ENCODE measurements at regions not wholly inside any gene's neighbourhood (a gene's known extent, or its start where the extent isn't known, plus 50 kb on each side); places are given as distances from the start of the nearest gene placed in this dataset.

DNA sequence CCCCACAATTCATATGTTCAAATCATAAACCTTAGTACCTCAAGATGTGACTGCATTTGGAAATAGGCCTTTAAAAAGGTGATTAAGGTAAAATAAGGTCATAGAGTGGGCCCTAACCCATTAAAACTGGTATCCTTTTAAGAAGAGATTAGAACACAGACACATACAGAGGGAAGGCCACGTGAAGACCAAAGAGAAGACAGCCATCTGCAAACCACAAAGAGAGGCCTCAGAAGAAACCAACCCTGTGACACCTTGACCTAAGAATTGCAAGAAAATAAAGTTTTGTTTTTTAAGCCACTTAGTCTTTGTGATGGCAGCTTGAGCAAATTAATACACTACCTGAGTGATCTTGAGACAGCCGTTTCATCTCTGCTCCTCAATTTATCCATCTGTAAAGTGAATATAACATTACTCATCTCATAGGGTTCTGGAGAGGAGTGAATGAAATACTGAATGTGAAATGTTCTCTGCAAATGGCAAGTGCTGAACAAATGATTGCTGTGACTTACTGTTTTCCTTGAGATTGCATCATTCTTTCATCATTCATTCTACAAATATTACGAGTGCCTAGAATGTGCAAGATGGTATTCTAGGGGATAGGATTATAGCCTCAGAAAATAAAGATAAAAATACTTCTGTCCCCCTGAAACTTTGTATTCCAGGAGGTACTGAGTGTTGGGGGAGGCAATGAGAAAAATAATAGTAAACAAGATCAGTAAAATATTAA is 222.0 kb upstream of the CDH13 start:
- no peak for DNase-seq

GRCh38 chr16:82402665-82403218 is 224.0 kb upstream of the CDH13 start:
- DNase-seq = no peak

GRCh38 chr16:82400046-82400445 is 226.7 kb upstream of the CDH13 start:
- no peak for DNase-seq

DNA sequence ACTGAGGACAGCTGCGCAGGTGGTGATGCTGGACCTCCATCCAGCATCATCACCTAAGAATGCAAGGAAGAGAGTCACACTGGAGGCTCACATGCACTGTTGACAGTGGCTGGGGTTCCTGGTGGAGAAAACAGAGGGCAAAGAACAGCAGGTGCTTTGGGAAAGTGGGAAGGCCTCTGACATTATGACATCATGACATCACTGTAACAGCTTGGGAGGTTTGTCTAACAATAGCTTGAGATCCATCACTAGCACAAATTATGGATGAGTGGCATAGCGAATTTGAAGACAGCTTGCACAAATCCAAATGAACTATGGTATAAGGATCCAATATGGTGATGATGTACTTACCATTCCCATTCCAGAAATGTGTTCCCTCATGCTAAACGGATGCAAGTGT is 226.5 kb upstream of the MPHOSPH6 start:
- DNase-seq = no peak

DNA sequence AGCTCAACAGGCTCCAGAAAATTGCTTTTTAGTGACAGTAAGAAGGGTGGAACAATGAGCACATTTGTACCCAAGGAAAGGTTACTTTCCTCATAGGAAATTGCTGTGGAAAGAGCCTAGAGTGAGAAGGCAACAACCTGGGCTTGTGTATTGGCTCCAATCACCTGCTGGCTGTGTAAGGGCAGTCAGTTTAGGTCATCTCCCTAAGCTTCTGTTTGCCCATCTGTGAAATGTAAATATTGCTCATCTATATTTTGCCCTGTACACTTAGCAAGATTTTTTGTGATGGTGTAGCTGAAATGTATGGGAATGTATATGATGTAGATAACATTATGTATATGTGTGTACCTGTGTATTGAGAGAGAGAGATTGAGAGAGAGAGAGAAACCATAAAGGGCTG is 225.2 kb upstream of the MPHOSPH6 start:
- no peak for DNase-seq

DNA sequence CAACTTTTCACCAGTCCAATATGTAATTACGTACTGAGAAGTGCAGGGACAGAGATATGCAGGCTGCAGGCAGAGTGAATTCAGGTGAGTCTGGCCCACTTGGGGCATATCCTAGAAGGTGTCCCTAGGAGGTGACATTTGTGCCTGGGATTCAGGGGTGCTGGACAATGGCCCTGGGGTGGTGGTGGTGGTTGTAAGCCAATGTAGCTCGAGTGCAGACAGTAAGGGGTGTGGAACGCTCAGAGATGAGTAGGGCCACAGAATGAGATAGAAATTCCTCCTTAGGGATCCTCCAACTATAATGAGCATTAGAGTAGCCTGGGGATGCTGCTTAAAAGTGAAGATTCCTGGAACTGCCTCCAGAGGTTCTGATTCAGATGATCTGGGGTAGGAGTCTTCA is 221.7 kb upstream of the MPHOSPH6 start:
- DNase-seq = no peak

DNA sequence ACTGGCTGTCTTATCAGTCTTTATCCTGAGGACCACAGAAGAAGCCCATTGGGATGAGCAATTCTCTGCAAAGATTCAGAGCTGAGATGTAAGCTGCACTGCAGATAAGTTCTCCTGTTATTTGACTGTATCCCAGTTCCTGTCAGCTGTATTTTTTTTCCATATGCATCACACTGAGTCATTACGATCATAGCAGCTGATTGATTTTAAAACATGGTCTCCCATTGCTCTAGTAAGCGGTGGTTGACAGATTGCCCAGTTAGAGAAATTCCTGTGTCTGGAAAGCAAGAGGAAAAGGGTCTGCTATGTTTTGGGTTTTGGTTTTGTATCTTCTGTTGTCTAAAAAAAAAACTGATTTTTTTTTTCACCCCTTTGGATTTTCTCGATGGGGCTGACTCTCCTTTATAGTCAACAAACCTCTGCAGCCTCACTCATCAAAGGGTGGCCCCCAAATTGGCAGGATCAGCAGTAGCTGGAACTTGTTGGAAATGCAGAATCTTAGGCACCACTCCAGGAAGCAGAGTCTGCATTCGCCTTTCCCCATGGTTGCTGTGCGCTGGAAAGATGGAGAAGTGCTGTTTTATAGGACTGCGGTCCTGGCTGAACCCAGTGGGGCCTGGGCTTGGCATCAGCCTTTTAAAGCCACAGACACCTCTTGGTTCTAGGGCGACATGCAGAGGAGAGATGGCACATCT is 220.1 kb upstream of the MPHOSPH6 start:
- no peak for DNase-seq

- no peak for DNase-seq
Observed at GRCh38 chr16:82386761-82387160, 216.7 kb upstream of the MPHOSPH6 start.

DNA sequence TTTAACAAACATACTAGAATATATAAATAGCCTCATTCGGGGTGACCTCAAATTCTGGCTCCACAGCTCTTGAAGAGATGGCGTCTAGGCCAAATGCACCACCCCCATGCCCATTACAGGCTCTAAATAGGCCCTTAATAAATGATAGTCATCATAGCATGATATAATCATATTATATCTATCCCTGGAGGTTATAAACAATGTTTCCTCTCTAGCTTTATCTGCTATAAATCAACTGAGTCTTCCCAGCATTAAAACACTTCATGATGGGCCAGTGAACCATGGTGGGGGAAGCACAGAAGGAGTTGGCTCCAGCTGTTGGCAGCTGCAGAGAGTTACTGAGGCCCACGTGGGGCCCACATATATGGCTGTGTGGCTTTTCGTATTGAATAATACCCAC is 214.9 kb upstream of the MPHOSPH6 start:
- DNase-seq = no peak

- no peak for DNase-seq
Observed at GRCh38 chr16:82384017-82384416, 214.0 kb upstream of the MPHOSPH6 start.

DNA sequence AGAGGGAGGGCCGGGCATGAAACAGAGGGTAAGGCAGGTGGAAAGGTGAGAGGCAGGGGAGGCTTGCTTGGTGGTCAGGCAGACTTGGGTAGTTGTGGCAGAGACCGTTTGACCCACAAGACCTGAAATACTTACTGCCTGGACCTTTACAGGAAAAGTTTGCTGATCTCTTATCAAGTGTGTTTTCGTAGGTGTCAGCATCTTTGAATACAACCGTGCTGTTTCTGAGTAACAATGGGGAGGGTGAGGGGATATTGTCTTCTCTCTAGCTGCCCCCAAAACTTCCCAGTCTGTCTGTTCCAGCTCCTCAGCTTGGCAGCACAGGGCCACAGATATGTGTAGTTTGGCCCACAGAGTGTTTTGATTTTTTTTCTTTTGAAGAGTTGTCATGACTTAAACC is 212.5 kb upstream of the MPHOSPH6 start:
- no peak for DNase-seq

DNA sequence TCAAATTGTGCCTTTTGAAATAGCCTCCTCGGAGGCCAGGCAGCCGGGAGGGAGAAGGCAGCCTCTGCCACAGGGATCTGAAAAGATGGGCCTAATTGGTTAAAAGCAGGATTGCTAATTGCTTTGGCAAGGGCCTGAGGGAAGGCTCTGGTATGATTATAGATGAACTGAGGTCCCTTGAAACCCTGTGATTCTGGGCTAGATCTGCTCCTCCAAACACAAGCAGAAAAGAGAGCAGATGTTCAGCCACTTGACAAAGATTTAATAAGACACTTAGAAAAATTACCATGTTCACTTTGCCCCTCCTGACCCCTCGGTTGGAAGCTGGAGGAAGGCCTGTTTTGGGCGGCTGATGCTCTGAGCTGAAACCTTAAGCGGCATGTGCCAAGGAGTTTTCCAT is 209.5 kb upstream of the MPHOSPH6 start:
- DNase-seq = no peak

GRCh38 chr16:82373976-82374375 is 204.0 kb upstream of the MPHOSPH6 start:
- no peak for DNase-seq

DNA sequence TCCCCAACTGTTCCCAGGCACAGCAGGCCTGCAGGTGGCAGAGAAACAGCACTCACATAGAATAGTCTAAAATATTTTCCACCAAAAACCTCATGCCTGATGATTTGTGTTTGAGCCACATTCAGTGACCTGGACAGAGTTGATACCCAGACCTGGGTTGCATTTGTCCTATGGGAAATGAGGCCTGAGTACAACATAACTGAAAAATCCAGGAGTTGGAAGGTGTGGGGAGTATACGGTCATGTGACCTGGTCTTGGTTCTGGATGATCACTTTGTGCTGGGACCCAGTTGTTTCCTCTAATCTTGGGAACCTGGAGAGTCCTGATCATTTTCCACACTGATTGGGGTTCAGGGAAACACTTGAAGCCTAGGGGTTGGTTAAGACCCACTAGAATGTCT is 200.3 kb upstream of the MPHOSPH6 start:
- no peak for DNase-seq

DNA sequence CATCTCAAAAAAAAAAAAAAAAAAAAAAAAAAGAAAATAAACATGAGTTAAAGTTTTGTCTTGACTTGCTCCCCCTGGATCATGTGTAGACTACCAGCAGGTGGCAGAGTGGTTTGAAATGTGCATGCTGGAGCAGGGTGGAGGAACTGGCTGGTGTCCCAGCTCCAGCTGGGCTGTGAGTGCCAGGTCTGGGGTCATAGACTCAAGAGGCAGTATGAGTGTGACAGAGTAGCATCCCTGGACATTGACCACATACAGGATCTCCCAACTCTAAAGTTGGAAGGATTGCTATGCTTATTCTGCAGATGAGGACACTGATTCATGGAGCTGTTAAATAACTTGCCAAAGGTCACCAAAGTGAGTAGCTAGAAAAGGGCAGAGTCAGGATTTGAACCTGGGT is 198.0 kb upstream of the MPHOSPH6 start:
- no peak for DNase-seq

DNA sequence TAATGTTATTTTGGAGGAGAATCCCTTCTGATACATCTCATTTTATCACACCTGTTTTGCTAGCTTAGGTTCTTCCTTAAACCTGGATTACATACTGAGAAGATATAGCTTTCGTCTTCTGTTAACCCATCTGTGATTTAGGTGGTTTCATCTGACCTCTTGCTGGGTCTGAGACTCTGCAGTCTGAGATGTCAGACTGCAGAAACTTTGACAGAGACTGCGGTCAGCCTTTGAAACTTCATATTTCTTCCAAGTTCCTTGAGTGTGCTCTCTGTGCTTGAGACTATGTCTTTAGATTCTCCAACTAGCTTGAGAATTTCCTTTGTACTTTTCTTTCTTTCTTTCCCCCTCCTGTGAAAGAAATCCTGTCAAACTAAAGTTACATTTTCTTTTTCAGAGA is 196.4 kb upstream of the MPHOSPH6 start:
- no peak for DNase-seq

GRCh38 chr16:82364690-82365089 is 194.7 kb upstream of the MPHOSPH6 start:
- DNase-seq = no peak

DNA sequence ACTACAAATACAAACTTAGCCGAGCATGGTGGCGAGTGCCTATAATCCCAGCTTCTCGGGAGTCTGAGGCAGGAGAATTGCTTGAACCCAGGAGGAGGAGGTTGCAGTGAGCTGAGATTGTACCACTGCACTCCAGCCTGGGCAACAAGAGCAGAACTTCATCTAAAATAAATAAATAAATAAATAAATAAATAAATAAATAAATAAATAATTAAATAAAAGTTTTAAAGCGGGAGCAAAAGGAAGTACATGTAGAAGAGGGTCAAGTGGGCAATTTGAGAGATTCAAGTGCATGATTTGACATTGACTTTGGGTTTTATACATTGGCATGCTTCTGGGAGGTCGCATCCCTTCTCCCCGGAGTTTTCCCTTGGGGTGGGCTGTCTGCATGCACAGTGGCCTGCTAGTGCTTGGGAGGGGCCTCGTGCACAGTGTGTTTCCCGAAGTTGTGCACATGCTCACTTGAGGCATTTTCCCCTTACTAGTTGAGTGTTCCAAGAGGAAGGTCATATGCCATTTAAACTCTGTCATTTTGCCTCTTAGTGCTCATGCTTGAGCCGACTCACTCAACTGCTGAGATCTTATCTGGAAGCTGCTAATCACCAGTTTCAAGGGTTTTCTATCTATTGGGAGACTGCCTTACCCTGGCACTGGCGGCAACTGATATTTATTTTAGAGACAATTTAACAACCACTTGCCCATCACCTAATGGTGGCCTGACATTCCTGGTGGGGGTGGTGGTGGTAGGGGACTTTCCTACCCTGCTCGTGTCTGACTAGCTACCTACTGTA is 193.2 kb upstream of the MPHOSPH6 start:
- DNase-seq = no peak

DNA sequence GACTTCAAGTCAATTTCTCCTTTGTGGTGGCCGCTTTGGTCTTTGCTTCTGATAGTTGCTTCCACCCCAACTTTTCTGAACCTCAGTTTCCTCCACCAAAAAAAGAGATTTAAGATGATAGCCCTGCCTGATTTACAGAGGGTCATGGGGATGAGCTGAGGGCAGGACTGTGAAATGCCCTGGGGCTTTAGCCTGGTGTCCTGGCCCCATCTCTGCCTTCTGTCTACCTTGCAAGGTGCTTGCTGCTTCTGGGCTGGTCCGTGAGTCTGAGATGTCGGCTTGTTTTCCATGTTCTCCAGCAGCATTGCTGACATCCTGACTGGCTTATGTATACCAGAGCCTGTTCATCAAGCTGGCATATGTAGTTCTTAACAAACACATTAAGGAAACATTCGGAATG is 191.9 kb upstream of the MPHOSPH6 start:
- DNase-seq = no peak

DNA sequence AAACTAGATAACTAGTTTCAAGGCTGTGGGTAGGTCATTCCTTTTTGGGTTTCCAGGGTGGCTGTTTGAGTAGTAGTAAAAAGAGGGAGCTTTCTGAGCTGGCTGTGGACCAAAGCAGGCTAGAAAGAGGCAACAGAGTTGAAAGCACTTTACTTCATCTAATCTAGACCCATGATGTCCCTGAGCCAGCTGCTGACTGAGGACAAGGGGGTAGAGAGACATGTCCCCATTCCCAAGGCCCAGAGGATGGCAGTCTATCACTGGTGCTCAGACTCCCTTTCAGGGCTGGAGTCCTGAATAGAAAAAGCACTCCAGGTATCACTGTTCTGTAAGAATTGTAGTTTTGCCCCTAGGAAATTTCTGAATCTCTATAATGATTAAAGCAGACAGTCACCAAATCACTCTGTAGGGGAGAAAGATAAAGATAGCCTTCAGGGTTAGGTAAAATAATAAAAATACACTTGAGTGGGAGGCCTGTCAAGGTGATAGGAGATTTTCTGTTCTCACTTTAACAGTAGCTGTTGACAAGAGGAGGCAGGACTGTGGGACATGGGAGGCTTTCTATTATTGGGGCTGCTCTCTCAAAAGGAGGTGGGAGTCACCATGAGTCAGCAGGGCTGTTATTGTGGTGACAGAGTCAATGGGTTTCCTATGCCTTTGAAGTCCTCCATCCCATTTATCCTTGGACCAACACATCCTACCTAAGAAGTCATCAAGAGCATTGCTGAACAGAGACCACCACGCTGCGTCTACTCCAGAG is 190.2 kb upstream of the MPHOSPH6 start:
- DNase-seq = no peak

- no peak for DNase-seq
Observed at GRCh38 chr16:82358606-82359221, 188.7 kb upstream of the MPHOSPH6 start.

GRCh38 chr16:82358161-82358560 is 188.1 kb upstream of the MPHOSPH6 start:
- no peak for DNase-seq
